ENCODE measurements at regions not wholly inside any gene's neighbourhood (a gene's known extent, or its start where the extent isn't known, plus 50 kb on each side); places are given as distances from the start of the nearest gene placed in this dataset.

DNA sequence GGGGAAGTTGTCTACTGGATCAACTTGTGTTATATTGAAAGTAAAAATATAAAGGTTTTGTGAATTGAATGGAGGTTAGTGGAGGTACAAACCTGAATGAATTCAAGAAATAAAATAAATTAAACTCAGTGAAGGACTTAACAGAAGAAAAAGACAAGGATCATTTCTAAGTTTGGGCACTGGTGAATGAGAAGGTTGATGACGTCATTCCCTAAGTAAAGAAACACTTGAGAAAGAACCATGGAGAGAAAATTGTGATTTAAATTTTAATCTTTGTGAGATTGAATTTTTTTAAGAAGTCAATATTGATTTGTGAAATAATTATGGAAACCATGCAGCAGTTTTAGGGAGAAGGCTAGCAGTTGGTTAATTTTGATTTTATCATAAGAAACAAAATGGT lies 900.3 kb upstream of the TYRP1 start:
- Histone ChIP-seq H3K27ac (no peak overlapping the region), H3K4me3 (no peak overlapping the region), H3K36me3 (no peaks in the 10 kb centered on the region), H3K9me3 (no peaks in the 10 kb centered on the region), H3K27me3 (no peaks in the 10 kb centered on the region), H3K4me1 (no peaks in the 10 kb centered on the region)
- DNase-seq = no peak
- intact Hi-C loops (cut with DNase I; ENCODE audit: low total_unique reads) = no loop called here
- in situ Hi-C loops (cut with MboI; ENCODE audit: low sequenced_read_pairs in 4 of 4) = no loop called here
- no peak for TF ChIP-seq POLR2A (IDR thresholded peaks at IDR 0.05)
- TF ChIP-seq, protein P1, sequence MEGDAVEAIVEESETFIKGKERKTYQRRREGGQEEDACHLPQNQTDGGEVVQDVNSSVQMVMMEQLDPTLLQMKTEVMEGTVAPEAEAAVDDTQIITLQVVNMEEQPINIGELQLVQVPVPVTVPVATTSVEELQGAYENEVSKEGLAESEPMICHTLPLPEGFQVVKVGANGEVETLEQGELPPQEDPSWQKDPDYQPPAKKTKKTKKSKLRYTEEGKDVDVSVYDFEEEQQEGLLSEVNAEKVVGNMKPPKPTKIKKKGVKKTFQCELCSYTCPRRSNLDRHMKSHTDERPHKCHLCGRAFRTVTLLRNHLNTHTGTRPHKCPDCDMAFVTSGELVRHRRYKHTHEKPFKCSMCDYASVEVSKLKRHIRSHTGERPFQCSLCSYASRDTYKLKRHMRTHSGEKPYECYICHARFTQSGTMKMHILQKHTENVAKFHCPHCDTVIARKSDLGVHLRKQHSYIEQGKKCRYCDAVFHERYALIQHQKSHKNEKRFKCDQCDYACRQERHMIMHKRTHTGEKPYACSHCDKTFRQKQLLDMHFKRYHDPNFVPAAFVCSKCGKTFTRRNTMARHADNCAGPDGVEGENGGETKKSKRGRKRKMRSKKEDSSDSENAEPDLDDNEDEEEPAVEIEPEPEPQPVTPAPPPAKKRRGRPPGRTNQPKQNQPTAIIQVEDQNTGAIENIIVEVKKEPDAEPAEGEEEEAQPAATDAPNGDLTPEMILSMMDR (IDR thresholded peaks at IDR 0.05 in 4 of 5, conservative IDR thresholded peaks at IDR 0.05 in 1 of 5) = no peak
- ATAC-seq = no peak

DNA sequence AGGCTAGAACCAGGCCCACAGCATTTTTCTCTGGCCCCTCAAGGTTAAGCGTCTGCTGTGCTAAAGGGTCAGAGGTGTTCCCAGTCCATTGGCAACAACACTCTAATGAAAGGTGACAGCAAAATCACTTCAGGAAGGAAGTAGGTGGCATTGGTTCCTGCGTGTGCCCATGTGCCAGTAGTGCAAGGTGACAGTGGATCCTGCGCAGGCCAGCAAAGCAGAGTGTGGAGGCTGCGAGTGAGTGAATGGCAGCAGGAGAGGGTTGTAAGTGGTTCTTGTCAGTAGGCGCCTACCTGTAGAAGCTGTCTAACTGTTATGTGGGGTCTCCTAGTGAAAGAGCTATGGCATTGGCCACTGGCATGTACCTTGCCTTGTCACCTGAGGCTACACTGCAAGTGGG lies 898.2 kb upstream of the TYRP1 start:
- ATAC-seq (no peak), DNase-seq (no peak)

DNA sequence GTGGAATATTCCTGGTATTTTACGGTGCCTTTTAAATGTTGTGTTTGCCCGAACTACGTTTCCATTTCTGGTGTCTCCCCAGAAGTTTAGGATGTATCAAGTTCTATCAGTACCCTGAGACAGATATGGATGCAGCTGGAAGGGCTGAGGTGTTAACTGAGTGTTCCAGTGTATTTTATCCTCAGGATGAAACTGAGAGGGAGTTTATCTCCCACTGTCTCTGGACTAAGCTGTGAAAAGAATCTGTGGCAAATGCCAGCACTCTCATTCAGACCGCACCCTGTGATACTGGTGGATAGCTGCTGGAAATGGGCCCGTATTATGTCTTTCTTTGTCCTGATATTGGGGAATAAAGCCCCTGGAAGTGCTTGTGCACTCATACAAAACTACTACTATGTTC lies 887.2 kb upstream of the TYRP1 start:
- intact Hi-C loops (cut with DNase I; ENCODE audit: low total_unique reads) (no loop called here), in situ Hi-C loops (cut with MboI; ENCODE audit: low sequenced_read_pairs in 4 of 4) (no loop called here)
- Histone ChIP-seq H3K4me1 (no peaks in the 10 kb centered on the region), H3K36me3 (no peaks in the 10 kb centered on the region), H3K27me3 (no peaks in the 10 kb centered on the region), H3K4me3 (no peak overlapping the region), H3K27ac (no peak overlapping the region), H3K9me3 (no peaks in the 10 kb centered on the region)
- ATAC-seq (no peak), DNase-seq (no peak)
- no peak for TF ChIP-seq POLR2A (IDR thresholded peaks at IDR 0.05)
- TF ChIP-seq, protein P1 (IDR thresholded peaks at IDR 0.05 in 4 of 5, conservative IDR thresholded peaks at IDR 0.05 in 1 of 5) = no peak

More for the DNA sequence above, 898.2 kb upstream of the TYRP1 start:
- H3K27me3 ChIP-seq = no peaks in the 10 kb centered on the region
- H3K36me3 ChIP-seq = no peaks in the 10 kb centered on the region
- no peak for TF ChIP-seq POLR2A (IDR thresholded peaks at IDR 0.05)
- TF ChIP-seq, protein P1 (IDR thresholded peaks at IDR 0.05 in 4 of 5, conservative IDR thresholded peaks at IDR 0.05 in 1 of 5) = no peak
- in situ Hi-C loops (cut with MboI; ENCODE audit: low sequenced_read_pairs in 4 of 4) (no loop called here), intact Hi-C loops (cut with DNase I; ENCODE audit: low total_unique reads) (no loop called here)
- H3K4me3 ChIP-seq = no peak overlapping the region
- no peaks in the 10 kb centered on the region for H3K4me1 ChIP-seq
- no peak overlapping the region for H3K27ac ChIP-seq
- H3K9me3 ChIP-seq = no peaks in the 10 kb centered on the region

DNA sequence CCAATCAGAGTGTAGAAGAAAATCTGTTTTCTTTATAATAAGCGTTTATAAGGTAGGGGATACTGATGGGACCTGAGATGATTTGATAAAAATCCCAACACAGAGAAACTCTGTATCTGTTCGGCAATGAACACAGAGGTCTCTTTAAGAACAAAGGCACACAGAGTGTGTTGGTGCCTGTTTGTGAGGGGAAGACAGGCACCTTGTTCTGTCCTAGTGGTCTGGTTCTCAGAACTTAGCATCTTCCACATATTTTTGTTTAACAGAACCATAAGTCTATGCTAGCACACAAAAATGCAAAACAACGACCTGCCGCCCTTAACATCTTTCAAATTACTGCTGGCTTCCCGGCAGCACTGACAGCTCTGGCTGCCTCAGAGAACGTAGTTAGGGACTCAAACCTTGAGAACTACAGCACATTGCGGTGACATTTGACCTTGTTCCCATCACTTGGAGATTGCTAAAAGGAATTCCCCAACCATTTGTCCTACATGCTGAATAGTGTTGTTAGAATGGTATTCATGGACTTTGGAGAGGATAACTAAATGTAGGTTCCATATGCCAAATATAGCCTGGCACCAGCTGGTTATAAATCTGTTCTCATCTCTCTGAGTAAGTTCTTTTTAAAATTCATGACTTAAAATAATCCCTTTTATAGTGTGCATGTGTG lies 871.7 kb upstream of the TYRP1 start:
- H3K27me3 ChIP-seq = no peaks in the 10 kb centered on the region
- DNase-seq (no peak), ATAC-seq (no peak)
- TF ChIP-seq, protein P1 (IDR thresholded peaks at IDR 0.05 in 4 of 5, conservative IDR thresholded peaks at IDR 0.05 in 1 of 5) = no peak
- TF ChIP-seq POLR2A (IDR thresholded peaks at IDR 0.05) = no peak
- intact Hi-C loops (cut with DNase I; ENCODE audit: low total_unique reads) = no loop called here
- in situ Hi-C loops (cut with MboI; ENCODE audit: low sequenced_read_pairs in 4 of 4) = no loop called here
- H3K36me3 ChIP-seq = no peaks in the 10 kb centered on the region
- no peaks in the 10 kb centered on the region for H3K9me3 ChIP-seq
- no peak overlapping the region for H3K4me3 ChIP-seq
- no peaks in the 10 kb centered on the region for H3K4me1 ChIP-seq
- H3K27ac ChIP-seq = no peak overlapping the region

DNA sequence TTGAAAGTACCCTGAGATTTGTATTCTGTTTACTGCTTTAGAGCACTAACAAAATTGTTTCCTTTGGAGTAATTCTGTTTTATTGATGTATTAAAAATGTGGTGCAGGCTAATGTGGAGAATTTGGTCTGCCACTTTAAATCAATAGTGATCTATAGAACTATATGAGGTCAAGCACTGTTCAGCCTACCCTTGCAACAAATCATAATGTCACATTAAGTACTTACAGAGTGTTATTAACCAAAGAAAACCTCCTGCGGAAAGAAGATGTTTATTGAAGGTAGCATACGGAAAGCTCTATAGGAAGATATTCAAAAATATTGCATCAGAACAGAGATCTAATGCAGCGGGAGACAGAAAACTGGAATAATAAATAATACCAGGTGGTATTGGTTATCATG lies 865.0 kb upstream of the TYRP1 start:
- H3K4me3 ChIP-seq = no peak overlapping the region
- no peak overlapping the region for H3K27ac ChIP-seq
- ATAC-seq (no peak), DNase-seq (no peak)
- H3K27me3 ChIP-seq = no peaks in the 10 kb centered on the region
- no peaks in the 10 kb centered on the region for H3K4me1 ChIP-seq
- no peaks in the 10 kb centered on the region for H3K36me3 ChIP-seq
- TF ChIP-seq, protein P1 (IDR thresholded peaks at IDR 0.05 in 4 of 5, conservative IDR thresholded peaks at IDR 0.05 in 1 of 5) = no peak
- TF ChIP-seq POLR2A (IDR thresholded peaks at IDR 0.05) = no peak
- no peaks in the 10 kb centered on the region for H3K9me3 ChIP-seq
- intact Hi-C loops (cut with DNase I; ENCODE audit: low total_unique reads) (no loop called here), in situ Hi-C loops (cut with MboI; ENCODE audit: low sequenced_read_pairs in 4 of 4) (no loop called here)
